ENCODE measurements at regions not wholly inside any gene's neighbourhood (a gene's known extent, or its start where the extent isn't known, plus 50 kb on each side); places are given as distances from the start of the nearest gene placed in this dataset.

GRCh38 chr5:125496393-125496792, 750.0 kb upstream of the ZNF608 start:
- no peak overlapping the region for H3K4me3 ChIP-seq
- H3K4me1 ChIP-seq (ENCODE audit: control insufficient read depth, insufficient read depth, low read length) = no peaks in the 10 kb centered on the region
- H3K9ac ChIP-seq (ENCODE audit: control insufficient read depth, insufficient read depth, low read length) = no peak overlapping the region
- H3K79me2 ChIP-seq (ENCODE audit: control insufficient read depth, insufficient read depth, low read length) = no peaks in the 10 kb centered on the region
- no peak overlapping the region for H2AFZ ChIP-seq (ENCODE audit: control insufficient read depth, low read depth, low read length)
- ChIA-PET RAD21 (ENCODE audit: unreplicated experiment) (no interaction called here), SMC1A (ENCODE audit: uncharacterized antibody, unreplicated experiment) (no interaction called here), POLR2A (no interaction called here), CTCF (no interaction called here)
- no TSS peak for BruUV-seq (replicated peaks)
- intact Hi-C loops (cut with micrococcal nuclease; ENCODE audit: unreplicated experiment) (no loop called here), in situ Hi-C loops (cut with MboI) (no loop called here)
- no peaks in the 10 kb centered on the region for H4K20me1 ChIP-seq (ENCODE audit: control insufficient read depth, insufficient read depth)
- FAIRE-seq (no peak), ATAC-seq (no peak), DNase-seq (ENCODE audit: low read depth, low spot score) (no peak)
- TF ChIP-seq PAX5 (IDR thresholded peaks at IDR 0.05; ENCODE audit: borderline replicate concordance, low read depth, low read length) (no peak), TCF7 (IDR thresholded peaks at IDR 0.05; ENCODE audit: borderline replicate concordance) (no peak), GABPA (IDR thresholded peaks at IDR 0.05; ENCODE audit: low read depth) (no peak), MYB (IDR thresholded peaks at IDR 0.05; ENCODE audit: borderline replicate concordance, low read depth, low read length) (no peak), REST (IDR thresholded peaks at IDR 0.05; ENCODE audit: low read depth, low read length) (no peak), CBX5 (IDR thresholded peaks at IDR 0.05; ENCODE audit: low read depth) (no peak), BMI1 (IDR thresholded peaks at IDR 0.05; ENCODE audit: borderline replicate concordance) (no peak), POLR2A (IDR thresholded peaks at IDR 0.05; ENCODE audit: low read depth, low read length) (no peak), CHD1 (IDR thresholded peaks at IDR 0.05; ENCODE audit: low read depth, low read length) (no peak), TAF1 (IDR thresholded peaks at IDR 0.05; ENCODE audit: borderline replicate concordance, low read depth, low read length) (no peak), YY1 (IDR thresholded peaks at IDR 0.05; ENCODE audit: low read depth, low read length) (no peak), MTA2 (IDR thresholded peaks at IDR 0.05; ENCODE audit: low read depth) (no peak), CREB1 (IDR thresholded peaks at IDR 0.05; ENCODE audit: low read depth) (no peak), SMARCA5 (IDR thresholded peaks at IDR 0.05) (no peak), RELB (IDR thresholded peaks at IDR 0.05; ENCODE audit: low read depth) (no peak), ATF2 (IDR thresholded peaks at IDR 0.05; ENCODE audit: low read length) (no peak), GATAD2B (conservative IDR thresholded peaks at IDR 0.05; ENCODE audit: low read depth) (no peak), SRF (IDR thresholded peaks at IDR 0.05; ENCODE audit: low read depth in 2 of 2, low read length in 2 of 2) (no peak), MAX (IDR thresholded peaks at IDR 0.05; ENCODE audit: low read depth, low read length) (no peak)
- H3K27ac ChIP-seq (ENCODE audit: control insufficient read depth, insufficient read depth) = no peak overlapping the region
- no peaks in the 10 kb centered on the region for H3K9me3 ChIP-seq (replicated peaks; ENCODE audit: control insufficient read depth, insufficient read depth, low read length)
- no peaks in the 10 kb centered on the region for H3K36me3 ChIP-seq (ENCODE audit: control insufficient read depth in 2 of 2, insufficient read depth in 2 of 2, low read length in 1 of 2)
- no peak overlapping the region for H3K4me2 ChIP-seq (ENCODE audit: control insufficient read depth, insufficient read depth)
- H3K27me3 ChIP-seq (replicated peaks in 1 of 2; ENCODE audit: control insufficient read depth in 2 of 2, insufficient read depth in 2 of 2, low read length in 1 of 2) = no peaks in the 10 kb centered on the region

Measured in GM12878 (cell line).